H9 (cell line): ENCODE measurements at regions not wholly inside any gene's neighbourhood (a gene's known extent, or its start where the extent isn't known, plus 50 kb on each side); places are given as distances from the start of the nearest gene placed in this dataset.

Experiments
- DNase-seq: peaks from one replicate; pipeline ENCODE4 v3.0.0-alpha.2; 2017
- H2AFZ ChIP-seq: one replicate; pipeline ENCODE4 v1.6.1; 2013; ENCODE audit warnings: mild to moderate bottlenecking, low read length, control low read depth, moderate library complexity
- H2AK5ac ChIP-seq: 2 replicates; pipeline ENCODE4 v1.6.1; 2013; ENCODE audit warnings: low read length, control low read depth, mixed read lengths; ENCODE audit not compliant: insufficient read length
- H2BK120ac ChIP-seq: one replicate; pipeline ENCODE4 v1.6.1; 2013; ENCODE audit warnings: low read depth, mild to moderate bottlenecking, low read length, control low read depth, inconsistent platforms; ENCODE audit not compliant: poor library complexity, severe bottlenecking
- H2BK12ac ChIP-seq: 2 replicates; pipeline ENCODE4 v1.6.1; 2013; ENCODE audit warnings: low read length, control low read depth, mixed read lengths, low read depth; ENCODE audit not compliant: insufficient read length
- H2BK15ac ChIP-seq: 2 replicates; pipeline ENCODE4 v1.6.1; 2013; ENCODE audit warnings: low read depth, low read length, control low read depth
- H2BK20ac ChIP-seq: one replicate; pipeline ENCODE4 v1.6.1; 2013; ENCODE audit warnings: low read depth, mild to moderate bottlenecking, low read length, control low read depth, inconsistent platforms; ENCODE audit not compliant: poor library complexity, severe bottlenecking
- H2BK5ac ChIP-seq: 2 replicates; pipeline ENCODE4 v1.6.1; 2013; ENCODE audit warnings: low read length, control low read depth, mixed read lengths; ENCODE audit not compliant: insufficient read length
- H3K14ac ChIP-seq: 2 replicates; pipeline ENCODE4 v1.6.1; 2013; ENCODE audit warnings: low read length, control low read depth; ENCODE audit not compliant: insufficient read depth
- H3K18ac ChIP-seq: 2 replicates; pipeline ENCODE4 v1.6.1; 2013; ENCODE audit warnings: low read depth, mild to moderate bottlenecking, mixed read lengths, low read length, control low read depth; ENCODE audit not compliant: insufficient read length
- H3K23ac ChIP-seq: 2 replicates; pipeline ENCODE4 v1.6.1; 2013; ENCODE audit warnings: low read length, control low read depth, mixed read lengths, low read depth; ENCODE audit not compliant: insufficient read length
- H3K23me2 ChIP-seq: 2 replicates; pipeline ENCODE4 v1.6.1; 2013; ENCODE audit warnings: low read depth, mild to moderate bottlenecking, mixed read lengths, low read length, control low read depth; ENCODE audit not compliant: insufficient read length, poor library complexity, severe bottlenecking
- H3K27ac ChIP-seq: 2 replicates; pipeline ENCODE4 v1.5.1; 2013; ENCODE audit warnings: low read length, control low read depth, mixed read lengths, low read depth; ENCODE audit not compliant: insufficient read length
- H3K27me3 ChIP-seq: 2 replicates; pipeline ENCODE4 v1.6.1; 2013; ENCODE audit warnings: low read length, control low read depth, inconsistent platforms; ENCODE audit not compliant: insufficient read depth
- H3K4ac ChIP-seq: 2 replicates; pipeline ENCODE4 v1.6.1; 2013; ENCODE audit warnings: low read depth, mild to moderate bottlenecking, control low read depth, inconsistent platforms, low read length, moderate library complexity
- H3K4me1 ChIP-seq: 2 replicates; pipeline ENCODE4 v1.6.1; 2013; ENCODE audit warnings: low read length, control low read depth, inconsistent platforms; ENCODE audit not compliant: insufficient read depth
- H3K4me2 ChIP-seq: 2 replicates; pipeline ENCODE4 v1.6.1; 2013; ENCODE audit warnings: low read length, control low read depth, mixed read lengths; ENCODE audit not compliant: insufficient read length, insufficient read depth
- H3K56ac ChIP-seq: 2 replicates; pipeline ENCODE4 v1.6.1; 2013; ENCODE audit warnings: low read depth, mild to moderate bottlenecking, mixed read lengths, low read length, control low read depth; ENCODE audit not compliant: insufficient read length
- H3K79me1 ChIP-seq: 2 replicates; pipeline ENCODE4 v1.6.1; 2013; ENCODE audit warnings: low read depth, mild to moderate bottlenecking, moderate library complexity, low read length, control low read depth, inconsistent platforms; ENCODE audit not compliant: insufficient read depth, poor library complexity, severe bottlenecking
- H3K79me2 ChIP-seq: 2 replicates; pipeline ENCODE4 v1.6.1; 2013; ENCODE audit warnings: low read length, control low read depth, inconsistent platforms; ENCODE audit not compliant: insufficient read depth
- H3K9ac ChIP-seq: 2 replicates; pipeline ENCODE4 v1.6.1; 2013; ENCODE audit warnings: low read length, control low read depth, mixed read lengths; ENCODE audit not compliant: insufficient read length; ENCODE audit errors: extremely low read depth
- H3K9me3 ChIP-seq: one replicate; pipeline ENCODE4 v1.6.1; 2013; ENCODE audit warnings: low read depth, low read length, inconsistent platforms; ENCODE audit not compliant: control insufficient read depth
- H3T11ph ChIP-seq: one replicate; pipeline ENCODE4 v1.6.1; 2013; ENCODE audit warnings: mild to moderate bottlenecking, low read length, control low read depth, inconsistent platforms
- H4K20me1 ChIP-seq: one replicate; pipeline ENCODE4 v1.6.1; 2013; ENCODE audit not compliant: control insufficient read depth, insufficient read length, insufficient read depth
- H4K5ac ChIP-seq: 2 replicates; pipeline ENCODE4 v1.6.1; 2013; ENCODE audit warnings: low read depth, mild to moderate bottlenecking, mixed read lengths, low read length, control low read depth; ENCODE audit not compliant: insufficient read length
- H4K8ac ChIP-seq: replicated peaks from 2 replicates; pipeline ENCODE4 v1.6.1; 2013; ENCODE audit warnings: low read length, control low read depth, mixed read lengths, low read depth; ENCODE audit not compliant: insufficient read length
- H4K91ac ChIP-seq: 2 replicates; pipeline ENCODE4 v1.6.1; 2013; ENCODE audit warnings: low read depth, mild to moderate bottlenecking, moderate library complexity, mixed read lengths, low read length, control low read depth; ENCODE audit not compliant: insufficient read length
- H3K27ac Mint-ChIP-seq, 3 experiments: 2 replicates in 2 of 3; 3 replicates in 1 of 3; pipeline ENCODE4 v1.8.0; 2020 to 2021; ENCODE audit warnings: mixed read lengths in 3 of 3, mild to moderate bottlenecking in 1 of 3, moderate library complexity in 1 of 3
- H3K27me3 Mint-ChIP-seq: 2 replicates; pipeline ENCODE4 v1.8.0; 2021; ENCODE audit warnings: low read depth, mild to moderate bottlenecking, moderate library complexity, mixed read lengths
- H3K36me3 Mint-ChIP-seq, 3 experiments: 2 replicates in 2 of 3; 3 replicates in 1 of 3; pipeline ENCODE4 v1.8.0; 2020 to 2021; ENCODE audit warnings: low read depth in 3 of 3, mixed read lengths in 3 of 3; ENCODE audit not compliant: insufficient read depth in 1 of 3
- H3K4me1 Mint-ChIP-seq, 2 experiments: 2 replicates each; pipeline ENCODE4 v1.8.0; 2020; ENCODE audit warnings: mixed read lengths in 2 of 2
- H3K4me3 Mint-ChIP-seq, 2 experiments: 2 replicates in 1 of 2; 3 replicates in 1 of 2; pipeline ENCODE4 v1.8.0; 2020 to 2021; ENCODE audit warnings: mild to moderate bottlenecking in 2 of 2, mixed read lengths in 2 of 2, moderate library complexity in 1 of 2
- H3K9me3 Mint-ChIP-seq, 2 experiments: 2 replicates in 1 of 2; 3 replicates in 1 of 2; pipeline ENCODE4 v1.8.0; 2020; ENCODE audit warnings: mild to moderate bottlenecking in 2 of 2, mixed read lengths in 2 of 2, moderate library complexity in 1 of 2
- CTCF ChIP-seq: fragments of 200-600 bp; sonication (generic); conservative IDR thresholded peaks from 3 replicates; pipeline ENCODE4 v1.8.0; 2021; ENCODE audit warnings: antibody characterized with exemption, mild to moderate bottlenecking
- WGBS: extraction: QIAGEN DNeasy Blood & Tissue Kit; methylation state at CpG from one replicate; pipeline ENCODE4 v1.1.7; 2013; ENCODE audit warnings: missing lambda C conversion rate, low lambda C conversion rate, mixed read lengths; ENCODE audit not compliant: insufficient read length; ENCODE audit errors: extremely low coverage; 5-methylcytosine and 5-hydroxymethylcytosine counted together

- Histone ChIP-seq H2BK12ac (no peak overlapping the region), H3K23me2 (no peaks in the 10 kb centered on the region), H3K79me1 (no peaks in the 10 kb centered on the region), H3K27me3 (no peaks in the 10 kb centered on the region), H3K4me2 (no peak overlapping the region), H3K18ac (no peak overlapping the region), H3T11ph (no peak overlapping the region), H3K23ac (no peak overlapping the region), H4K91ac (no peak overlapping the region), H3K79me2 (no peaks in the 10 kb centered on the region), H4K8ac (no peak overlapping the region), H2AFZ (no peak overlapping the region), H2BK5ac (no peak overlapping the region), H3K9ac (no peak overlapping the region), H2BK15ac (no peak overlapping the region), H3K4ac (no peak overlapping the region), H4K20me1 (no peaks in the 10 kb centered on the region), H4K5ac (no peak overlapping the region), H3K14ac (no peak overlapping the region), H3K27ac (no peak overlapping the region), H3K9me3 (no peaks in the 10 kb centered on the region), H2BK120ac (no peak overlapping the region), H2BK20ac (no peak overlapping the region), H2AK5ac (no peak overlapping the region), H3K4me1 (0 out of 2 replicates have a peak, but pooled peaks cover 2% of the 10 kb centered on the region), H3K56ac (no peak overlapping the region)
- no peak for DNase-seq
- Mint-ChIP-seq H3K9me3 (no peaks in the 10 kb centered on the region), H3K4me3 (no peak overlapping the region), H3K36me3 (no peaks in the 10 kb centered on the region), H3K4me1 (peaks cover 27 to 31% of the 10 kb centered on the region in 2 experiments), H3K27me3 (no peaks in the 10 kb centered on the region), H3K27ac (peak overlapping the region in 1 of 3 experiments; percentile 2; a peak in 1 of 7 replicates)
- WGBS = no CpG with 5 or more reads among the region's 6 CpGs
- TF ChIP-seq CTCF = no peak
These were observed 257.4 kb upstream of the IL12A start for GRCh38 chr3:159731254-159731653.
